HG02759 (cell line): ENCODE measurements at regions not wholly inside any gene's neighbourhood (a gene's known extent, or its start where the extent isn't known, plus 50 kb on each side); places are given as distances from the start of the nearest gene placed in this dataset.

Source experiments
- ATAC-seq: cut with Tn5 transposase; IDR thresholded peaks from one replicate; pipeline ENCODE4 v1.9.1; 2021; ENCODE audit warnings: mild to moderate bottlenecking, moderate library complexity; ENCODE audit not compliant: unreplicated experiment

DNA sequence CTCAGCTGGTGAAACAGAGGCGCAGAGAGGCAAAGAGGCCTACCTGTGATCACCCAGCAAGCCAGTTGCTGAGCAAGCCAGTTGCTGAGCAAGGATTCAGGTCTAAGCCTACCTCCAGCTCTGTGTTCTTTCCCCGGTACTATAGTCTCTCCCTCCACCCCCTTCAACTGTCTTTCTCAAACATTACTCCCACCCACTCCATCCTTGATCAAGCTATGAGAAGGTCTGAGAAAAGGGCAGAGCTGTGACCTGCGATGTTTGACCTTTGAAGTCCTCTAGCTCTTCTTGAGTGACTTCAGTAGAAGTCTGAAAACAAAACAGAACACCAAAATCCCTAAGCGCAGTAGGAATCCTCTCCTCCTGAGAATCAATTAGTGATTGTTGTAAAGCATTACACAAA, 665.2 kb upstream of the ID2 start:
- no peak for ATAC-seq

DNA sequence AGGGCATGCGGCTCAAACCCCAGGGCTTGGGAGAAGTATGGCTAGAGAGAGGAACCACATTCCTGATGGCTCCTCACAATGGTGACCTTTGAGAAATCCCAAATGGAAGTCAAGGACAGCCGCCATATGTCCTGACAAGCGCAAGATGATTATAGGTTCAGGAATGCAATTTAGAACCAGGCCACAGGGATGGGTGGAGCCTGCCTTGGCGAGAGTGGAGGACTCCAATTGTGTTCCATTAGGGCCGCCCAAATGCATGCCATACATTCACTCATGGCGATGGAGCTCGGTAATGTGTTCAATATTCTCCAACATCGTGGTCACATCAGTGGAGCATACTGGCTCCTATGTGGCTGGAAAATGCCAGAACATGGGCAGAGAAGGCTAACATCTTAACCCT, 662.9 kb upstream of the ID2 start:
- ATAC-seq, result no peak

DNA sequence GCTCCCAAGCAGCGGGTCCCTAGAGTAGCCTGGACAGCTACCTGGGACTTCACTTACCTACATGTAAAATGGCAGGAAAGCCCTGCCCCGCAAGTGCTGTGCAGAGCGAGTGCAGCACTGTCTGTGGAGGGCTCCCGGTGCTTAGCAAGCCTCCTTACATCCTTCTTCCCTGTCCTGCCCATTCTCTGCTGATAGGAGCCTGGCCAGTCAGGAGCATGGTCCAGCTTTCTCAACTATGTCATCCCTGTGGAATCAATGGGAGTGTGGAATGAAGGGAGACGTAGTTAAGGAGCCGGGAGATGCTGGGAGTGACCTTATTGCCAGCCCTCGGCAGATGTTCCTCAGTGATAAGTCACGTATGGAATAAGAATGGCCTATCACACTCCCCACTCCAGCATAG, 661.9 kb upstream of the ID2 start:
- no peak for ATAC-seq

DNA sequence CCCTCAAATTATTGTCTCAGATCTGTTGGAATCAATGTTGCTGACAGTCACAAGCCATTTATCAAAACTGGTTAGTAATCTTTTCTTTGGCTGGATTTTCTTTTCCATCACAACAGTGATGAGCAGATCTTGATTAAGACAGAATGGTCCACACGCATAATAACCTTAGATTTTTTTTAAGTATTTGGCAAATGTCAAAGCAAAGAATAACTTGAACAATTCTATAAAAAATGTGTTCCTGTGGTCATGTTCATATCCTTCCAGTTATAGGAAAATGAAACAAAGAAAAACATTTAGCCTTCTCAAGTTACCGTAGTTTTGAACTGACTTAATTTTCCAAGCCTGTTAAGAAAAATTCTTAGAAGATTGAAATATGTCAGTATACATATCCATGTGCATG, 659.9 kb upstream of the ID2 start:
- no peak for ATAC-seq

DNA sequence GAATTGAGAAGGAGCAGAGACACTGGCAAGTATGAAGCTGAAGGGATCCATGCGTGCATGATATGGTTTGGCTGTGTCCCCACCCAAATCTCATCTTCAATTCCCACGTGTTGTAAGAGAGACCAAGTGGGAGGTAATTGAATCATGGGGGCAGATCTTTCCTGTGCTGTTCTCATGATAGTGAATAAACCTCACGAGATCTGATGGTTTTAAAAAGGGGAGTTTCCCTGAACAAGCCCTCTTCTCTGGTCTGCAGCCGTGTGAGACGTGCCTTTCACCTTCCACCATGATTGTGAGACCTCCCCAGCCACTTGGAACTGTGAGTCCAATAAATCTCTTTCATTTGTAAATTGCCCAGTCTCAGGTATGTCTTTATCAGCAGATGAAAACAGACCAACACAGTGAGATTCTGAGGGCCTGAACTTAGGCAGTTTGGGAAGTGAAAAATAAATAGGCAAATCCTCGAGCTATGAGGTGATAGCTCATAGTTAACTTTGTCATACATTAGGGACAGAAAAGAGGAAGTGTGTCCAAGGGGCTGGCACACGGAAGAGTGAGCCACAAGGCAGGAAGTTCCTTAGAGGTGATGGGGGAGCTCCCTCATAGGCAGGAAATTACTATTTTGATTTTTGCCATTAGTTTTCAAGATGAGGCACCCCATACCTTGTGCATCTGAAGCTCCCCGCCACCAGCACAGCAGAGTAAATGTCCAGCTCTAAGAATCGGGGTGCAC, 658.8 kb upstream of the ID2 start:
- peak; percentile 76 for ATAC-seq

DNA sequence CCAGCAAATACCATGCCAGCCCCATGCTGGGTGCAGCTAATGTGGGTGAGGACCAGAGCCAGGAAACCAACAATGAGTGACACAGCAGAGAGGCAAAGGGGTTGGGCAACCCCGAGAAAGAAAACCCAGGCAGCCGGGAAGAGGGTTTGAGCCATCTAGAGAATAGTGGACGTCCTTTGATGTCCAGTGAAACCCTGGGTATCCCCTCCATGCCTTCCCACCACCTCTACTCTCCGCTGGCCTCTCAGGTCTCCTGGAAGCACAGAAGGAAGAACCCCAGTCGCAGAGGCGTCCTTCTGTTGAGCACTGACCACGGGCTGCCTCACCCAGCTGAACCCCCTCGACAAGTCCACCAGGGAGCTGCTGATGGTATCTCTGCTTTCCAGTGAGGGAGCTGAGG, 657.4 kb upstream of the ID2 start:
- no peak for ATAC-seq

DNA sequence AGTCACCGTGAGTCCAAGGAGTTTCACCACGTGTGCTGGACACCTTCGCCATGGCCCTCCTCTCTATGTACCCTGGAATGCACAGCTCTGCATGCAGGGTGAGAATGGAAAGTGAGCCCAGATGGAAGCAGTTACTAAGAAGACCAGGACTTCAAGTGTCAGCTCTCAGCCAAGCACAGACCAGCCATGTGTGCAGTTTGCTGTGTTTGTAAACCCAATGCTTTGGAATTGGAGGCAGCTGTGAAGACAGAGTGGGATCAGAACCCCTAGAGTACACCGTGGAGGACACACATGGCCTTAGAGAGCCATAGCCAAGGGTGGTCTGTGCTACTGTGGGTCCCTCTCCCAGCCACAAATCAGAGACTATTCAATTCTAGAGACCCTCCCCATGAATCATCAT, 655.5 kb upstream of the ID2 start:
- no peak for ATAC-seq

DNA sequence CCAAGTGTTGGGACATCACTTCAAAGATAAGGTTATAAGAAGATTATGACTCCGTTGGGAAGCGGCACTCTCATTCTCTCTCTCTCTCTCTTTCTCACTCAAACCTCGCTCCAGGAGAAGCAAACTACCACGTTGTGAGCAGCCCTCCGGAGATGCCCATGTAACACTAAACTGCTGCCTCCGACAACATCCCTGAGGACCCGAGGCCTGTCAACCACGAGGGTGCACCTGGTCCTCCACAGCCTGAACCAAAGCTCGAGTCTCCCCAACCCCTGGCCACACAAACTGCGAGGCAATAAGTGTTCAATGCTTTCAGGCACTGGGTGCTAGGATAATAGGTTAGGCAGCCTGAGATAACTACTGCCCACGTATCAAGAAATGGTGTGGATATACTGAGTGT, 654.5 kb upstream of the ID2 start:
- no peak for ATAC-seq

DNA sequence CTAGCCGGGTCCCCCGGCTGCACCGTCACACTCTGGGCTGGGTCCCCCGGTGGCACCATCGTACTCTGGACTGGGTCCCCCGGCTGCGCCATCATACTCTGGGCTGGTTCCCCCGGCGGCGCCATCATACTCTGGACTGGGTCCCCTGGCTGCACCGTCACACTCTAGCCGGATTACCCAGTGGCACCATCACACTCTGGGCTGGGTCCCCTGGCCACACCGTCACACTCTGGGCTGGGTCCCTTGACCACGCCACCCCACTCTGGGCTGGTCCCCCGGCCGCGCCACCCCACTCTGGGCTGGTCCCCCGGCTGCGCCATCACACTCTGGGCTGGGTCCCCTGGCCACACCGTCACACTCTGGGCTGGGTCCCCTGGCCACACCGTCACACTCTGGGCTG, 653.8 kb upstream of the ID2 start:
- no peak for ATAC-seq

DNA sequence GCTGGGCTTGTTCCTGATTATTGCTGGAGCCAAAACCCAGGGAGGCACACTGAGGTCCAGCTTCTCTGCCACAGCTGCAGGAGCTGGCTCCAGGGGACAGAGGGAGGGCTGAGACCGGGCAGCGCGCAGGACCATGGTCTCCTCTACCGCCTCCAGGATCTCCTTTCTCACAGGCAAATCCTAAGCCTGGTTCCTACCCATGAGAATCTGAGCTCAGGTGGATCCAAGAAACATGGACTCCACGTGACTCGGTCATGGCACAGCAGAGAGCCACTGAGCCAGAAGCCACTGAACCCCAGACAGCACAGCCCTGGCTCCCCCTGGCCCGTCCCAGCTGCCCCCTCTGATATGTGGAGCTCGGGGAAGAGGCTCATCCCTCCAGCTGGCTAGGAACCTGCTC, 653.4 kb upstream of the ID2 start:
- no peak for ATAC-seq

DNA sequence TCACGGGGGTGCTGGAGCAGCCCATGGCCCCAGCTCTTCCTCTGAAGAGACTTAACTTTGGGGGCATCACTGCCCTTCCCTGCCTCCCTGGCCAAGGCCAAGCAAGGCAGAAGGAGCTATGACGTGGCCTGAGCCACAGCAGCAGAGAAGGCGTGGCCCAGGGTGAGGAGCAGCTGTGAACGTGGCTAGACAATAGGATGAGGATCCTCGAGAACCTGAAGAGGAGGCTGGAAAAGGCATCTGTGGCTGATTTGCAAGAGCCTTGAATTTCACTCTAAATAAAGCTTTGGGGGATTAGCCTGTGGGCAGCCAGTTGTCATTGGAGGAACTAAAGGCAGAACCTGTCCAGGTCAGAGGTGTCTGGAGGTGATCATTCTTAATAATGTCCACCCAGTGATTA, 652.9 kb upstream of the ID2 start:
- ATAC-seq, result no peak

DNA sequence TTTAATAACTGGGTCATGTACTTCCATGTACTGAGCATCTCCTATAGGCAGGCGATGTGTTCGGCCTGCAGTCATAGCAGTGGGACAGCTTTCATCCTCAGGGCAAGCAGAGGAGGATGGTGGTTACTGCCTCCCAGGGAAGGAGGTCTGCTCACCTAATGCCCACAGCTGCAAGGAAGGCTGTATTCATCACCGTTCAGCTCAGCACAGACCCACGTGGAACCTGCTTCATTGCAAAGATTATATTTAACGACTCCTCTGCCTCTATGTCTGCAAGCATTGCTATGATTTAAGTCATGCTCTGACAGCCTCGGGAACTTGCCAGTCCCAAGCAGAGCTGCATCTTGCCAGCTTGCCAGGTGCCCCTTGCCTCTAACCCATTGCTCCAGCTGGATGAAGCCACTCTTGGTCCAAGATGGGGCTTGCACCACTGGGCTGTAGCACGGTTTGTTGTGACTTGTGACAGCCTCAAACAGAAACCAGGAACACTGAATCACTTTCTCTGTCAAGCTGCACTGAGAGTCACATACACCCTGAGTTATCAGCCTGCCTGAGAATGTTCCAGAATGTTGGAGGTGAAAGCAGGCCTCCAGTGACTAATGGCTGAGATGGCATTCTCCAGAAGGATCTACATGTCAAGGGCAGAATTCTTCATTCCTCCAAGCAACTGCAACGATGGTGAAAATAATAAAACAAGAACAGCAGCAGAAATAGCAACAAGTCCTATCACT, 651.1 kb upstream of the ID2 start:
- no peak for ATAC-seq

DNA sequence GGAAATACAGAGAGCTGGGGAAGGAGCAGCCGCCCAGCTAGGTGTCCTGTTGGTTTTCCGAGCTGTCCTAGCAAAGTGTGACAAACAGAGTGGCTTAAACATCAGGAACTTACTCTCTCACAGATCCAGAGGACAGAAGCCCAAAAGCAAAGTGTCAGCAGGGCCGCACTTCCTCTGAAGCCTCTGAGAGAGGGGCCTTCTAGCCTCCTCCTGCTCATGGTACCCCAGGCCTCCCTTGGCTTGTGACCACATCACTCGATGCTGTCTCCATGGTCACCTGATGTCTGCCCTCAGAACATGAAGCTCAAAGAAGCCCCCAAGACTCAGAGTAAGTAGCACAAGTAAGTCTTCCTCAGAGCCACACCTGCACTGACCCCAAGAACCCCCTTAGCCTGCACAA, 650.5 kb upstream of the ID2 start:
- ATAC-seq, result no peak

DNA sequence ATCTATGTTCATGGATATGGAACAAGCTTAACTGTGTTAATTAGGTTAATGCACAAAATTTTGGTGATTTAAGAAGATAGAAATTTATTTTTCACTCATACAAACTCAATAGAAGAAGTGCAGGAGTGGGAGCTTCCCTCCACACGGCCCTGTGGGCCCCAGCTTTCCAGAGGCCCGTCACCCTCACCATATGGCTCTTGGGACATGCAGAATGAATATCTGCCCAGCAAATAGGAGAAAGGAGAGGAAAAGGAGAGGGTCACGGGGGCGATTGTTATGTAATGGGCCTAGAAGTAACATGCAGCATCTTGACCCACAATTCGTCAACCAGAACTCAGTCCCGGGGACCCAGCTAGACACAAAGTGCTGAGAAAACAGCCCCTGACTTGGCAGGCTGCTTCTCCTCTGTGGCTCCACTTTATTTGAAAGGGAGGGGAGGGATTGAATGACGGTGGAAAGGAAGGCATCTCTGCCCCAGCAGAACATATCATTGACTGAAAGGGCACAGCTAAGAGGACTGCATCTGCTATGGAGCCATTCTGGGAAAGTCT, 648.2 kb upstream of the ID2 start:
- no peak for ATAC-seq

DNA sequence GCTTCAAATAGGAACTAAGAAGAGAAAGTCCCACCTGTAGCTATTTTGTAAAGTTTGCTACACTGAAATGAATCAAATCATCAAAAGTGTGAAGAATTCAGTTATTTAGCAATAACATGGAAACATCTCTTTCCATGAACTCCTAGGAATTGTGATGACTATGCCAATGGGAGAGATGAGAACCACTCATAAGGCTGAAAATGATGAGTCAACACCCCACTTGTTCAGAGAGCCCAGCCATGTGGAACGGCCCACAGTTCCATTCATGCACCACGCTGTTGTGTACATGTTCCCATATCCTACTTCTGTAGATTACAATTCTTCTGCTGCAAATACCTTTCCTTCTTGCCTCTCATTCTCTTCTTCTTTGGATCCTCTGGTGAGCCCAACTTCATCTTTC, 645.5 kb upstream of the ID2 start:
- ATAC-seq, result no peak

DNA sequence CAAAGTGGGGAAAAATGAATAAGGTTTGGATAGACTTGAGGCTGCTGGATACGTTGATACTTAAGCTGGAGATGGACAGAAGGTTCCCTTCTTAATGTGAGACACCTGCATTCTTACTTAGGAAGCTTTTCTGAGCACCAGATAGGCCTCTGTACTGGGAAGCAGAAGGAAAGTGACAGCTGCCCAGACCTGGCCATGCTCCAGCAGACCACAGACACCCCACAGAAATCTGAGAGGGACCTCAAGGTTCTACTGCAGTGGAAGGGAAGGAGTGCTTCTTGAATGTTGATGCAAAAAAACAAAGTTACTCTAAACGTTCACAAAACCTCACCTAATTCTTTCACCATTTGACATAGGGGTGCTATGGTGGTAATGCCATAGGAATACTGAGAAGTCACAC, 642.1 kb upstream of the ID2 start:
- ATAC-seq, result no peak

DNA sequence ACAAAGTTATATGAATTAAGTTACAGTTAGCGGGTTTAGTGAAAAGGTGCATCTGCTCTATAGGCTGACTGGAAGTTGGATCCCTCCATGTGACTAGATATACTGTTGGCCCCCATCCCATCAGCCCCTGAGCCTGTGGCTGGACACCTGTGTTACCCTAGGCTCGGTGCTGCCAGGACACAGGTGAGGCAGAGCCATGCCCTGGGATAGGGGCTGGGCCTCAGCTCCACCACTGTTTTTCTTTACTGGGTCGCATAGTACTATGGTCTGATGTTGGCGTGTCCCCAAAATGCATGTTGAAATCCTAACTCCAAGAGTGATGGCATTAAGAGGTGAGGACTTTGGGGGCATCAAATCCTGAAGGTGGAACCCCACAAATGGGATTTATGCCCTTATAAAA, 638.6 kb upstream of the ID2 start:
- no peak for ATAC-seq

DNA sequence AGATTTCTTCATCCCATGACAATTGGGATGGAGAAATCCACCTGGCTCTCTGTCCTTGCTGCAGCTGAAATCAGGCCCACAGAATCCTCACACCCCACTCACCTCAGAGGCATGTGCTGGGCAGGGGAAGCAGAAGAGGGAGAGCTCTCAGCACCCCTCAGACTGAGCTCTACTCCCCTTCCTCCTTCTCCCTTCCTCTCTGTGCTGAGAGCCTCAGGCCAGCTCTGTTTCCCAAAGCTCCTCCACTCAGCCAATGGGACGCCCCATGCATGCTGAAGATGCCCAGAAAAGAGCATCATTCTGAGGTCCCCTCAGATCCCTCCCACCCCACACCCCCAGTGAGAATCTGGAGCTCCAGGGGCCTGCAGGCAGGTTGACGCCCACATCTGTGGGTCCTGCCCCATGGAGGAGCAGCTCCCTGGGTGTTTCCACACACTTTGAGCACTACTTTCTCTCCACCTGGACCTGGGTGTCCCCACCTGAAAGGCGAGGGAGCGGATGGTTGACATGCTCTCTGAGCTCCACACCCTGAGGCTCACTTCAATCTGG, 637.7 kb upstream of the ID2 start:
- no peak for ATAC-seq

DNA sequence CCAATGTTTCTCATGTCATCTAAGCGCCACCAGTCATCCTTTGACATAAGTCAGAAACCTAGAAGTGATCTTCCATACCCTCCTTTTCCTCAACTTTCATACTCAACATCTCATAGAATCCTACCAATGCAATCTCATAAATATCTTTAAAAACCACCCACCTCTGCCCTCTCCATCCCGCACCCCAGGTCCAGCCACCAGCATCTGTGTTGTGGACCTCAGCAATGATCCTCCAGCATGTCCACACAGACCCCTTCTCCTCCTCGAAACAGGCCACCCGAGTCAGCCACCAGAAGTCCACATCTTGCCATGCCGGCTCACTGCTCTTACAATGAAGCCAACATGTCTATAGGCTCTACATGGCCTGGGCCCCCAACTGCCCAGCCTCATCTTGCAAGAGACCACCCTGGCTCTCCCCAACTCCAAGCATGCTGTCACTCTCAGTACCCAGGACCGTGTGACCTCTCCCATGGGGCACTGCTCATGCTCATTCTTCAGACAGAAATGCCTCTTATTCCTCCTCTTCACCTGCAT, 636.7 kb upstream of the ID2 start:
- no peak for ATAC-seq

DNA sequence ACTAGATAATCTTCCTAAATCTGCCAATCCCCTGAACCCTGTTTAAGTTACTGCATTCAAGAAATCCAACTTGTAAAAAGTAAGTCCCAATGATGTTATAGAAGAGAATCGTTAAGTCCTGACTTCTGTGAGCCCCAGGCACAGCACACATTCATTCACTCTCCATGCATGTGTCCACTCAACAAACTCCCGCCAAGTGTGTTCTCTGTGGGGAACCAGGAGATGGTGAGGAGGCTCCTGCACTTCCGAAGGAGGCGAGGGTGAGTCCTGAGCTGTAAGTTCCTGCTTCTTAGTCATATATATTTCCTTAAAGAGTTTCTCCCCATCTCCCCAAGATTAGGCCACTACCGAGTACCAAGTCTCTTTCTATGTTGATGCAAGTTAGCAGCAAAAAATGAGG, 635.0 kb upstream of the ID2 start:
- ATAC-seq, result no peak

DNA sequence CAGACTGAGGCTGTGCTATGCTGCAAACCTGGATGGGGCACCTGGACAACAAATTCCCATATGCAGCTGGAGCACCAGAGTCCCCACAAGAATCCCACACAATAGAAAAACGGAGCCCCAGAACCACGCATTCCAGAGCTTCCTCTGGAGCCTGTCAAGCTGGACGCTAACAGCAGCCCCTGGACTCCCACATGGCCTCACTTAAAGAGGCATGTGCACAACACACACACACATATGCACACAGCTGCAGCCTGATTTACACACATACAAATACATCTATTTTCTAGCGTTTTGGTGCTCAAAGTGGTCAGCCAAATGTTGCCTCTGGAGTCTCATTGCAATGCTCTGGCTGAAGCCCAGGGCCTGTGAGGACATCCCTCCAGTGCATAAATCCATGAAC, 632.7 kb upstream of the ID2 start:
- no peak for ATAC-seq
